ENCODE measurements at regions not wholly inside any gene's neighbourhood (a gene's known extent, or its start where the extent isn't known, plus 50 kb on each side); places are given as distances from the start of the nearest gene placed in this dataset.

GRCh38 chr3:95627697-95628096, 1186.7 kb upstream of the EPHA6 start:
- no peaks in the 10 kb centered on the region for H3K4me1 ChIP-seq (ENCODE audit: insufficient read depth)
- DNase-seq (ENCODE audit: extremely low spot score): no peak
- H3K36me3 ChIP-seq (ENCODE audit: insufficient read depth): no peaks in the 10 kb centered on the region
- H3K4me3 ChIP-seq (ENCODE audit: low read depth, low read length): no peak overlapping the region
- H3K27ac ChIP-seq (ENCODE audit: low read depth): no peak overlapping the region
- WGBS: 35% methylated on average over 2 of the region's 2 CpGs

GRCh38 chr3:95629802-95630201, 1184.6 kb upstream of the EPHA6 start:
- Histone ChIP-seq H3K4me1 (ENCODE audit: insufficient read depth) (no peaks in the 10 kb centered on the region), H3K4me3 (ENCODE audit: low read depth, low read length) (no peak overlapping the region), H3K36me3 (ENCODE audit: insufficient read depth) (no peaks in the 10 kb centered on the region), H3K27ac (ENCODE audit: low read depth) (no peak overlapping the region)
- 72% methylated on average over 1 of the region's 1 CpG for WGBS
- no peak for DNase-seq (ENCODE audit: extremely low spot score)

GRCh38 chr3:95645291-95645690, 1169.1 kb upstream of the EPHA6 start:
- Histone ChIP-seq H3K27ac (ENCODE audit: low read depth) (no peak overlapping the region), H3K36me3 (ENCODE audit: insufficient read depth) (no peaks in the 10 kb centered on the region), H3K4me3 (ENCODE audit: low read depth, low read length) (no peak overlapping the region), H3K4me1 (ENCODE audit: insufficient read depth) (no peaks in the 10 kb centered on the region)
- DNase-seq (ENCODE audit: extremely low spot score): no peak
- WGBS: 88% methylated on average over 6 of the region's 6 CpGs

- 91% methylated on average over 13 of the region's 13 CpGs for WGBS
These were observed 1159.6 kb upstream of the EPHA6 start for GRCh38 chr3:95654570-95655362.

GRCh38 chr3:95655363-95655986, 1158.9 kb upstream of the EPHA6 start:
- 96% methylated on average over 12 of the region's 12 CpGs for WGBS
- Histone ChIP-seq H3K4me1 (ENCODE audit: insufficient read depth) (no peaks in the 10 kb centered on the region), H3K36me3 (ENCODE audit: insufficient read depth) (no peaks in the 10 kb centered on the region), H3K27ac (ENCODE audit: low read depth) (no peak overlapping the region), H3K4me3 (ENCODE audit: low read depth, low read length) (no peak overlapping the region)
- DNase-seq (ENCODE audit: extremely low spot score): no peak

More at GRCh38 chr3:95654570-95655362, 1159.6 kb upstream of the EPHA6 start:
- Histone ChIP-seq H3K4me1 (ENCODE audit: insufficient read depth) (no peaks in the 10 kb centered on the region), H3K4me3 (ENCODE audit: low read depth, low read length) (no peak overlapping the region), H3K27ac (ENCODE audit: low read depth) (no peak overlapping the region), H3K36me3 (ENCODE audit: insufficient read depth) (no peaks in the 10 kb centered on the region)
- DNase-seq (ENCODE audit: extremely low spot score): no peak

- no peak overlapping the region for H3K4me3 ChIP-seq (ENCODE audit: low read depth, low read length)
- H3K27ac ChIP-seq (ENCODE audit: low read depth): no peak overlapping the region
- 98% methylated on average over 3 of the region's 3 CpGs for WGBS
- H3K4me1 ChIP-seq (ENCODE audit: insufficient read depth): no peaks in the 10 kb centered on the region
- H3K36me3 ChIP-seq (ENCODE audit: insufficient read depth): no peaks in the 10 kb centered on the region
- no peak for DNase-seq (ENCODE audit: extremely low spot score)
These were observed 1143.6 kb upstream of the EPHA6 start for GRCh38 chr3:95670765-95671164.

GRCh38 chr3:95673215-95673614, 1141.2 kb upstream of the EPHA6 start:
- 87% methylated on average over 3 of the region's 3 CpGs for WGBS
- H3K4me3 ChIP-seq (ENCODE audit: low read depth, low read length): no peak overlapping the region
- no peak for DNase-seq (ENCODE audit: extremely low spot score)
- no peaks in the 10 kb centered on the region for H3K36me3 ChIP-seq (ENCODE audit: insufficient read depth)
- H3K27ac ChIP-seq (ENCODE audit: low read depth): no peak overlapping the region
- H3K4me1 ChIP-seq (ENCODE audit: insufficient read depth): no peaks in the 10 kb centered on the region

GRCh38 chr3:95705786-95706418, 1108.5 kb upstream of the EPHA6 start:
- no peak for DNase-seq (ENCODE audit: extremely low spot score)
- no peak overlapping the region for H3K4me3 ChIP-seq (ENCODE audit: low read depth, low read length)
- no peak overlapping the region for H3K27ac ChIP-seq (ENCODE audit: low read depth)
- 93% methylated on average over 9 of the region's 9 CpGs for WGBS
- H3K4me1 ChIP-seq (ENCODE audit: insufficient read depth): no peaks in the 10 kb centered on the region
- no peaks in the 10 kb centered on the region for H3K36me3 ChIP-seq (ENCODE audit: insufficient read depth)

- 92% methylated on average over 2 of the region's 2 CpGs for WGBS
These were observed 1107.1 kb upstream of the EPHA6 start for GRCh38 chr3:95707268-95707667.

GRCh38 chr3:95710684-95711083, 1103.7 kb upstream of the EPHA6 start:
- 39% methylated on average over 1 of the region's 1 CpG for WGBS

More at GRCh38 chr3:95707268-95707667, 1107.1 kb upstream of the EPHA6 start:
- no peak for DNase-seq (ENCODE audit: extremely low spot score)
- no peak overlapping the region for H3K4me3 ChIP-seq (ENCODE audit: low read depth, low read length)
- H3K4me1 ChIP-seq (ENCODE audit: insufficient read depth): no peaks in the 10 kb centered on the region
- H3K27ac ChIP-seq (ENCODE audit: low read depth): no peak overlapping the region
- H3K36me3 ChIP-seq (ENCODE audit: insufficient read depth): no peaks in the 10 kb centered on the region

GRCh38 chr3:95711789-95712188, 1102.6 kb upstream of the EPHA6 start:
- no peaks in the 10 kb centered on the region for H3K36me3 ChIP-seq (ENCODE audit: insufficient read depth)
- DNase-seq (ENCODE audit: extremely low spot score): no peak
- no peak overlapping the region for H3K4me3 ChIP-seq (ENCODE audit: low read depth, low read length)
- WGBS: 83% methylated on average over 2 of the region's 2 CpGs
- no peaks in the 10 kb centered on the region for H3K4me1 ChIP-seq (ENCODE audit: insufficient read depth)
- no peak overlapping the region for H3K27ac ChIP-seq (ENCODE audit: low read depth)

More at GRCh38 chr3:95710684-95711083, 1103.7 kb upstream of the EPHA6 start:
- DNase-seq (ENCODE audit: extremely low spot score): no peak
- Histone ChIP-seq H3K36me3 (ENCODE audit: insufficient read depth) (no peaks in the 10 kb centered on the region), H3K27ac (ENCODE audit: low read depth) (no peak overlapping the region), H3K4me3 (ENCODE audit: low read depth, low read length) (no peak overlapping the region), H3K4me1 (ENCODE audit: insufficient read depth) (no peaks in the 10 kb centered on the region)

- WGBS: 63% methylated on average over 3 of the region's 3 CpGs
- Histone ChIP-seq H3K36me3 (ENCODE audit: insufficient read depth) (no peaks in the 10 kb centered on the region), H3K4me1 (ENCODE audit: insufficient read depth) (no peaks in the 10 kb centered on the region), H3K4me3 (ENCODE audit: low read depth, low read length) (no peak overlapping the region), H3K27ac (ENCODE audit: low read depth) (no peak overlapping the region)
- no peak for DNase-seq (ENCODE audit: extremely low spot score)
These were observed 1099.3 kb upstream of the EPHA6 start for GRCh38 chr3:95715128-95715527.

GRCh38 chr3:95717048-95717447, 1097.3 kb upstream of the EPHA6 start:
- H3K4me1 ChIP-seq (ENCODE audit: insufficient read depth): no peaks in the 10 kb centered on the region
- H3K4me3 ChIP-seq (ENCODE audit: low read depth, low read length): no peak overlapping the region
- no peak overlapping the region for H3K27ac ChIP-seq (ENCODE audit: low read depth)
- H3K36me3 ChIP-seq (ENCODE audit: insufficient read depth): no peaks in the 10 kb centered on the region
- DNase-seq (ENCODE audit: extremely low spot score): no peak

GRCh38 chr3:95718168-95718567, 1096.2 kb upstream of the EPHA6 start:
- Histone ChIP-seq H3K27ac (ENCODE audit: low read depth) (no peak overlapping the region), H3K36me3 (ENCODE audit: insufficient read depth) (no peaks in the 10 kb centered on the region), H3K4me1 (ENCODE audit: insufficient read depth) (no peaks in the 10 kb centered on the region), H3K4me3 (ENCODE audit: low read depth, low read length) (no peak overlapping the region)
- DNase-seq (ENCODE audit: extremely low spot score): no peak

Data from urinary bladder (tissue), 3 donors.